Type B pancreatic cell (in vitro differentiated cells): ENCODE measurements at regions not wholly inside any gene's neighbourhood (a gene's known extent, or its start where the extent isn't known, plus 50 kb on each side); places are given as distances from the start of the nearest gene placed in this dataset.
"Not testable (repeated sequence)": the region's sequence is repeated elsewhere in the genome, so short reads cannot be mapped to it uniquely, and the experiment has no call there.

Experiments
- DNase-seq: peaks from one replicate; pipeline ENCODE4 v3.0.0; 2021; ENCODE audit warnings: mixed read lengths; ENCODE audit not compliant: unreplicated experiment; ENCODE audit errors: extremely low spot score
- H3K27ac Mint-ChIP-seq: 2 replicates; pipeline ENCODE4 v1.8.0; 2021; ENCODE audit warnings: mild to moderate bottlenecking, mixed read lengths
- H3K27me3 Mint-ChIP-seq: 2 replicates; pipeline ENCODE4 v1.8.0; 2021; ENCODE audit warnings: mixed read lengths
- H3K36me3 Mint-ChIP-seq: 2 replicates; pipeline ENCODE4 v1.8.0; 2021; ENCODE audit warnings: mixed read lengths
- H3K4me1 Mint-ChIP-seq: one replicate; pipeline ENCODE4 v1.8.0; 2021; ENCODE audit warnings: mixed read lengths; ENCODE audit not compliant: unreplicated experiment
- H3K4me3 Mint-ChIP-seq: 2 replicates; pipeline ENCODE4 v1.8.0; 2021; ENCODE audit warnings: mild to moderate bottlenecking, mixed read lengths
- H3K9me3 Mint-ChIP-seq: 2 replicates; pipeline ENCODE4 v1.8.0; 2021; ENCODE audit warnings: mixed read lengths
- TF ChIP-seq, protein P1 (sequence below): fragments of 200-600 bp; sonication (generic); conservative IDR thresholded peaks from 2 replicates; pipeline ENCODE4 v1.5.0; 2021; ENCODE audit warnings: antibody characterized with exemption, mild to moderate bottlenecking

DNA sequence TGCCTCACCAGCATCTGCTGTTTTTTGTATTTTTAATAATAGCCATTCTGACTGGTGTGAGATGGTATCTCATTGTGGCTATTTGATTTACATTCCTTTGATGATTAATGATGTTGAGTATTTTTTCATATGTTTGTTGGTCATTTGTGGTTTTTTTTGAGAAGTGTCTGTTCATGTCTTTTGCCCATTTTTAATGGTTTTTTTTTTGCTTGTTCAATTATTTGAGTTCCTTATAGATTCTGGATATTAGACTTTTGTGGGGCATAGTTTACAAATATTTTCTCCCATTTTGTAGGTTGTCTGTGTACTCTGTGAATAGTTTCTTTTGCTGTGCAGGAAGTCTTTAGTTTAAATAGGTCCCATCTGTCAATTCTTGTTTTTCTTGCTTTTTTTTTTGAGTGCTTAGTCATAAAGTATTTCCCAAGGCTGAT lies 148.1 kb downstream of the NPR3 start:
- peaks cover 3% of the 10 kb centered on the region for H3K27me3 Mint-ChIP-seq
- H3K36me3 Mint-ChIP-seq, result peaks cover 5% of the 10 kb centered on the region
- H3K27ac Mint-ChIP-seq, result peak overlapping the region; percentile 92

GRCh38 chr5:32865475-32865874 lies 154.4 kb downstream of the NPR3 start:
- no peak overlapping the region for H3K4me3 Mint-ChIP-seq
- no peak for DNase-seq
- H3K9me3 Mint-ChIP-seq, result peaks cover 5% of the 10 kb centered on the region
- no peaks in the 10 kb centered on the region for H3K36me3 Mint-ChIP-seq
- H3K27ac Mint-ChIP-seq, result no peak overlapping the region
- peaks cover 18% of the 10 kb centered on the region for H3K4me1 Mint-ChIP-seq
- H3K27me3 Mint-ChIP-seq, result no peaks in the 10 kb centered on the region
- TF ChIP-seq, protein P1, sequence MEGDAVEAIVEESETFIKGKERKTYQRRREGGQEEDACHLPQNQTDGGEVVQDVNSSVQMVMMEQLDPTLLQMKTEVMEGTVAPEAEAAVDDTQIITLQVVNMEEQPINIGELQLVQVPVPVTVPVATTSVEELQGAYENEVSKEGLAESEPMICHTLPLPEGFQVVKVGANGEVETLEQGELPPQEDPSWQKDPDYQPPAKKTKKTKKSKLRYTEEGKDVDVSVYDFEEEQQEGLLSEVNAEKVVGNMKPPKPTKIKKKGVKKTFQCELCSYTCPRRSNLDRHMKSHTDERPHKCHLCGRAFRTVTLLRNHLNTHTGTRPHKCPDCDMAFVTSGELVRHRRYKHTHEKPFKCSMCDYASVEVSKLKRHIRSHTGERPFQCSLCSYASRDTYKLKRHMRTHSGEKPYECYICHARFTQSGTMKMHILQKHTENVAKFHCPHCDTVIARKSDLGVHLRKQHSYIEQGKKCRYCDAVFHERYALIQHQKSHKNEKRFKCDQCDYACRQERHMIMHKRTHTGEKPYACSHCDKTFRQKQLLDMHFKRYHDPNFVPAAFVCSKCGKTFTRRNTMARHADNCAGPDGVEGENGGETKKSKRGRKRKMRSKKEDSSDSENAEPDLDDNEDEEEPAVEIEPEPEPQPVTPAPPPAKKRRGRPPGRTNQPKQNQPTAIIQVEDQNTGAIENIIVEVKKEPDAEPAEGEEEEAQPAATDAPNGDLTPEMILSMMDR, result no peak

More for the DNA sequence above, 148.1 kb downstream of the NPR3 start:
- DNase-seq, result no peak
- peak overlapping the region; percentile 27 for H3K4me3 Mint-ChIP-seq
- peaks cover 1% of the 10 kb centered on the region for H3K4me1 Mint-ChIP-seq
- TF ChIP-seq, protein P1, result no peak
- H3K9me3 Mint-ChIP-seq, result peaks cover 7% of the 10 kb centered on the region

- DNase-seq, result no peak
- H3K4me3 Mint-ChIP-seq, result no peak overlapping the region
- peaks cover 5% of the 10 kb centered on the region for H3K9me3 Mint-ChIP-seq
- H3K4me1 Mint-ChIP-seq, result peaks cover 24% of the 10 kb centered on the region
- H3K27me3 Mint-ChIP-seq, result no peaks in the 10 kb centered on the region
- TF ChIP-seq, protein P1, result no peak
- H3K27ac Mint-ChIP-seq, result no peak overlapping the region
- no peaks in the 10 kb centered on the region for H3K36me3 Mint-ChIP-seq
Measured at GRCh38 chr5:32866138-32866537, 155.0 kb downstream of the NPR3 start.

DNA sequence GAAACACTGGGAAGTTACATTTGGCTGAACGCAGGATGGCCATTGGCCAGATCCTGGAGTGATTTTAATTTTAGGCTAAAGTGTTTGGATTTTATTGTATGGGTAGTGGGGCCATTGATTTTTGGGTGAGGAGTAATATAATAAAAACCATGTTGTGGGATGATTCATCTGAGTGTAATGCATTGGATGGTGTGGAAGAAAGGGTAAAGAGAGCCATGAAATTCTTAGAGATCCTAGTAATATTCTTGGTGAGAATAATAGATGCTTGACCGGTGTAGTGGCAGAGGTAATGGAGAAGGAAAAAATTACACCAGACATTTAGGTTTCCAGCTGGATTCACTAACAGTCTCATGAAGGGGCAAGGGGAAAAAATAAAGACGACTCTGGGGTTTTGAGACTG lies 158.1 kb downstream of the NPR3 start:
- TF ChIP-seq, protein P1, result no peak
- H3K9me3 Mint-ChIP-seq, result peaks cover 14% of the 10 kb centered on the region
- H3K27ac Mint-ChIP-seq, result no peak overlapping the region
- peaks cover 26% of the 10 kb centered on the region for H3K4me1 Mint-ChIP-seq
- no peaks in the 10 kb centered on the region for H3K36me3 Mint-ChIP-seq
- H3K27me3 Mint-ChIP-seq, result no peaks in the 10 kb centered on the region
- DNase-seq, result no peak
- H3K4me3 Mint-ChIP-seq, result no peak overlapping the region

DNA sequence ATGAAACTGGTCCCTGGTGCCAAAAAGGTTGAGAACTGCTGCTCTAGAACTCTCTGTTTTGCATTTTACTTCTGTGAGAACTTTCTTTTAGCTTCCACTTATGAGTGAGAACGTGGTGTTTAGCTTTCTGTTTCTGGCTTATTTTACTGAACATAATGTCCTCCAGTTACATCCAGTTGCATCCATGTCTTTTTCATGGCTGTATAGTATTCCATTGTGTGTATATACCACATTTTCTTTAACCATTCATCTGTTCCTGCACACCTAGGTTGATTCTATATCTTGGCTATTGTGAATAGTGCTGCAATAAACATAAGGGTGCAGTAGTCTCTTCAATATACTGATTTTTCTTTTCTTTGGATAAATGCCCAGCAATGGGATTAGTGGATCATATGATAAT lies 165.7 kb downstream of the NPR3 start:
- H3K4me1 Mint-ChIP-seq, result no peaks in the 10 kb centered on the region
- no peak for DNase-seq
- H3K36me3 Mint-ChIP-seq, result no peaks in the 10 kb centered on the region
- TF ChIP-seq, protein P1, result no peak
- no peak overlapping the region for H3K27ac Mint-ChIP-seq
- peaks cover 19% of the 10 kb centered on the region for H3K9me3 Mint-ChIP-seq
- H3K27me3 Mint-ChIP-seq, result no peaks in the 10 kb centered on the region
- H3K4me3 Mint-ChIP-seq, result no peak overlapping the region

GRCh38 chr5:32879364-32879763 lies 168.2 kb downstream of the NPR3 start:
- peaks cover 10% of the 10 kb centered on the region for H3K9me3 Mint-ChIP-seq
- H3K4me1 Mint-ChIP-seq, DNase-seq, H3K4me3 Mint-ChIP-seq, H3K36me3 Mint-ChIP-seq, H3K27ac Mint-ChIP-seq, H3K27me3 Mint-ChIP-seq: not testable (repeated sequence)
